ENCODE measurements at regions not wholly inside any gene's neighbourhood (a gene's known extent, or its start where the extent isn't known, plus 50 kb on each side); places are given as distances from the start of the nearest gene placed in this dataset.
A peak's percentile ranks its signal among the peaks of the same experiment; 100 is the strongest.

- Histone ChIP-seq H3K27ac (ENCODE audit: low read depth) (no peak overlapping the region), H3K4me1 (ENCODE audit: insufficient read depth) (no peaks in the 10 kb centered on the region), H3K36me3 (ENCODE audit: insufficient read depth) (no peaks in the 10 kb centered on the region), H3K4me3 (ENCODE audit: low read depth, low read length) (no peak overlapping the region)
- 66% methylated on average over 10 of the region's 10 CpGs for WGBS
- no peak for DNase-seq (ENCODE audit: extremely low spot score)
Observed at GRCh38 chr19:16000024-16000663, 51.3 kb downstream of the OR10H4 start.

- peak overlapping the region; percentile 19 for H3K4me3 ChIP-seq (ENCODE audit: low read depth, low read length)
- no peaks in the 10 kb centered on the region for H3K4me1 ChIP-seq (ENCODE audit: insufficient read depth)
- H3K36me3 ChIP-seq (ENCODE audit: insufficient read depth) = no peaks in the 10 kb centered on the region
- DNase-seq (ENCODE audit: extremely low spot score) = no peak
- H3K27ac ChIP-seq (ENCODE audit: low read depth) = no peak overlapping the region
- 19% methylated on average over 12 of the region's 12 CpGs for WGBS
Observed at GRCh38 chr19:16001481-16002312, 52.9 kb downstream of the OR10H4 start.

- peak overlapping the region; percentile 19 for H3K4me3 ChIP-seq (ENCODE audit: low read depth, low read length)
- H3K4me1 ChIP-seq (ENCODE audit: insufficient read depth) = no peaks in the 10 kb centered on the region
- H3K36me3 ChIP-seq (ENCODE audit: insufficient read depth) = no peaks in the 10 kb centered on the region
- no peak overlapping the region for H3K27ac ChIP-seq (ENCODE audit: low read depth)
- DNase-seq (ENCODE audit: extremely low spot score) = no peak
- 64% methylated on average over 11 of the region's 11 CpGs for WGBS
Observed at GRCh38 chr19:16002406-16003384, 53.9 kb downstream of the OR10H4 start.

GRCh38 chr19:16003391-16003790, 54.6 kb downstream of the OR10H4 start:
- Histone ChIP-seq H3K36me3 (ENCODE audit: insufficient read depth) (no peaks in the 10 kb centered on the region), H3K4me3 (ENCODE audit: low read depth, low read length) (no peak overlapping the region), H3K4me1 (ENCODE audit: insufficient read depth) (no peaks in the 10 kb centered on the region), H3K27ac (ENCODE audit: low read depth) (no peak overlapping the region)
- DNase-seq (ENCODE audit: extremely low spot score) = no peak
- 74% methylated on average over 3 of the region's 3 CpGs for WGBS

GRCh38 chr19:16005925-16006324, 57.1 kb downstream of the OR10H4 start:
- no peak for DNase-seq (ENCODE audit: extremely low spot score)
- no peak overlapping the region for H3K4me3 ChIP-seq (ENCODE audit: low read depth, low read length)
- WGBS = 79% methylated on average over 3 of the region's 3 CpGs
- H3K27ac ChIP-seq (ENCODE audit: low read depth) = no peak overlapping the region
- no peaks in the 10 kb centered on the region for H3K4me1 ChIP-seq (ENCODE audit: insufficient read depth)
- H3K36me3 ChIP-seq (ENCODE audit: insufficient read depth) = no peaks in the 10 kb centered on the region

- no peak overlapping the region for H3K4me3 ChIP-seq (ENCODE audit: low read depth, low read length)
- H3K4me1 ChIP-seq (ENCODE audit: insufficient read depth) = no peaks in the 10 kb centered on the region
- no peaks in the 10 kb centered on the region for H3K36me3 ChIP-seq (ENCODE audit: insufficient read depth)
- 95% methylated on average over 4 of the region's 4 CpGs for WGBS
- no peak for DNase-seq (ENCODE audit: extremely low spot score)
- H3K27ac ChIP-seq (ENCODE audit: low read depth) = no peak overlapping the region
Observed at GRCh38 chr19:16012552-16012951, 63.7 kb upstream of the TPM4 start.

- Histone ChIP-seq H3K27ac (ENCODE audit: low read depth) (no peak overlapping the region), H3K4me3 (ENCODE audit: low read depth, low read length) (no peak overlapping the region), H3K36me3 (ENCODE audit: insufficient read depth) (no peaks in the 10 kb centered on the region), H3K4me1 (ENCODE audit: insufficient read depth) (no peaks in the 10 kb centered on the region)
- DNase-seq (ENCODE audit: extremely low spot score) = no peak
- WGBS = 96% methylated on average over 11 of the region's 11 CpGs
Observed at GRCh38 chr19:16013181-16013850, 63.0 kb upstream of the TPM4 start.

GRCh38 chr19:16013851-16014840, 62.1 kb upstream of the TPM4 start:
- 94% methylated on average over 31 of the region's 31 CpGs for WGBS
- no peaks in the 10 kb centered on the region for H3K36me3 ChIP-seq (ENCODE audit: insufficient read depth)
- no peak overlapping the region for H3K27ac ChIP-seq (ENCODE audit: low read depth)
- H3K4me3 ChIP-seq (ENCODE audit: low read depth, low read length) = no peak overlapping the region
- no peak for DNase-seq (ENCODE audit: extremely low spot score)
- no peaks in the 10 kb centered on the region for H3K4me1 ChIP-seq (ENCODE audit: insufficient read depth)

GRCh38 chr19:16014923-16015804, 61.1 kb upstream of the TPM4 start:
- Histone ChIP-seq H3K27ac (ENCODE audit: low read depth) (no peak overlapping the region), H3K4me1 (ENCODE audit: insufficient read depth) (no peaks in the 10 kb centered on the region), H3K36me3 (ENCODE audit: insufficient read depth) (no peaks in the 10 kb centered on the region), H3K4me3 (ENCODE audit: low read depth, low read length) (no peak overlapping the region)
- DNase-seq (ENCODE audit: extremely low spot score) = no peak
- WGBS = 92% methylated on average over 19 of the region's 19 CpGs

GRCh38 chr19:16015805-16016173, 60.5 kb upstream of the TPM4 start:
- no peak overlapping the region for H3K27ac ChIP-seq (ENCODE audit: low read depth)
- WGBS = 80% methylated on average over 3 of the region's 3 CpGs
- H3K4me3 ChIP-seq (ENCODE audit: low read depth, low read length) = no peak overlapping the region
- H3K4me1 ChIP-seq (ENCODE audit: insufficient read depth) = no peaks in the 10 kb centered on the region
- no peak for DNase-seq (ENCODE audit: extremely low spot score)
- no peaks in the 10 kb centered on the region for H3K36me3 ChIP-seq (ENCODE audit: insufficient read depth)

GRCh38 chr19:16016226-16017137, 59.8 kb upstream of the TPM4 start:
- no peak overlapping the region for H3K27ac ChIP-seq (ENCODE audit: low read depth)
- no peak overlapping the region for H3K4me3 ChIP-seq (ENCODE audit: low read depth, low read length)
- H3K4me1 ChIP-seq (ENCODE audit: insufficient read depth) = no peaks in the 10 kb centered on the region
- no peaks in the 10 kb centered on the region for H3K36me3 ChIP-seq (ENCODE audit: insufficient read depth)
- 93% methylated on average over 15 of the region's 15 CpGs for WGBS
- DNase-seq (ENCODE audit: extremely low spot score) = no peak

Measured in urinary bladder (tissue), 3 donors.